ENCODE measurements at regions not wholly inside any gene's neighbourhood (a gene's known extent, or its start where the extent isn't known, plus 50 kb on each side); places are given as distances from the start of the nearest gene placed in this dataset.
"Not testable (repeated sequence)": the region's sequence is repeated elsewhere in the genome, so short reads cannot be mapped to it uniquely, and the experiment has no call there.

DNA sequence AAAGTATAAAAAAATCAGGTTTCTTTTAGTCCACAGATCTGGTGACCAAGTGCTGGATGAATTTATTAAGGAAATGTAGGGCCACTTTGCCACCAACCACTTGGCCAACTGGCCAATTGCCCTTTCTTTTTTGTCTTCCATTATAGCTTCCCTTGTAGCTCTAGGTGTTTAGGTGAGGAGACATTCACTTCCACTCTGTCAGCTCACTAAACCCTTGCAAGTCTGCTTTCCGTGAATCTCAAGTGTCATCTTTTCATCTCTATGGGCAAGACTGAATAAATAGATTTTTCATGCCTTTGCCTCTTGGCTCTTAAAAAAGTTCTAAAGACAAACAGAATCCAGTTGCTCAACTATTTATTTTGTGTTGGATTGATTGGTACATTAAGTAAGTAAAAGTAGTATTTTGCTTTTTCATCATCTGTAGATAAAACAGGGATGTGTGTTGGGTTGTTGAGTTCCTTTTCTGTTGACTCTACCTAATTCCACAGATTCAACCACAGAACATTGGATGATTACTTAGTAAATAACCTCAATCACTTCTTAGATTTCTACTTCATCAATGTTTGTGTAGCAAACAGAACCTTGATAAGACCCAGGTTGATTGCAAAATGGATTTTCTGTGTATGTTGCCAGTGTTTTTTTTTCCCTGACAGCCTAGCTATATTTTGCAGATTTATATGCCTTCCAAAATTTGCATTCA is 68.1 kb upstream of the GRXCR1 start:
- no peak for DNase-seq

DNA sequence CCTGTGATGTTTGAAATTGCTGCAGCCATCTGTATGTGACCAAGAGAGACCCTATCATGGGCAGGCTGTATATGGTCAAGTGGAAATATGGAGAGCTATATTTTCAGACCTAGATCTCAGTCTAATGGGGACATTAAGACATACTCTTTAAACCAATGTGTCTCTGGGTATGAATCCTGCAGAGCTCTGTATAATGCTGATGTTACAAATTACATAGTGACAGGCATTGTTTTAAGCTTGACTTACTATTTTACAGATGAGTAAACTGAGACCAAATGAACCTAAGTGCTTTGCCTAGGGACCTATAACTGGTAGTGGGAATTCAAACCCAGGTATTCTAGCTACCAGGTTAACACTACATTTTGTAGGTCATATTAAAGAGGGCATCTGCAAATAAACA is 71.3 kb upstream of the GRXCR1 start:
- no peak for DNase-seq

DNA sequence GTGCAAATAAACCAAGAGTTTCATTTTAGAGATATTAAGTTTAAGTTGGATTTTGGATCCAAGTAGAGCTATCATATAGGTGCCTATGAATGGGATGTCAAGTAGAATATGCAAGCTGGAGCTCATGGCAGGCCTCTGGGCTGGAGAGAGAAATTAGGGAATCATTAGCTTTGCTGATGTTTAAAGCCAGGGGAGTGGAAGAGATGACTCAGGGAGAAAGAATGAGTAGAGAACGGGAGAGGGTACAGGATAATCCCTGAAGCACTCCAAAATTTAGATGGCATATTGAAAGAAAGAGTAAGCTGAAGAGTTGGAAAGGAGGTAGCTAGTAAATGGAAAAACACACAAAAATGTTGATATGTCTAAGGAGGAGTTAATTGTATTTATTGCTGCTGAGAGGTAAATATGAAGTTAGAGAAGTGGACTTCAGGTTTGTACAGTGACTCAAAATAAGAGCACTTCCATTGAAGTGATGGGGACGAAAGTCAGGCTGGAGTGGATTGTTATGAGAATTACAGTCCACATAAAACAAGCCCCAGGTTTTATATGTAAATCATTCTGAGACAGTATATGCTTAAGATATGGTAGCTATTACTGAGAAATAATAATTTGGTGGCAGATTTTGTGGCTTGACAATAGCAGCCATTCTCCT is 72.5 kb upstream of the GRXCR1 start:
- no peak for DNase-seq

DNA sequence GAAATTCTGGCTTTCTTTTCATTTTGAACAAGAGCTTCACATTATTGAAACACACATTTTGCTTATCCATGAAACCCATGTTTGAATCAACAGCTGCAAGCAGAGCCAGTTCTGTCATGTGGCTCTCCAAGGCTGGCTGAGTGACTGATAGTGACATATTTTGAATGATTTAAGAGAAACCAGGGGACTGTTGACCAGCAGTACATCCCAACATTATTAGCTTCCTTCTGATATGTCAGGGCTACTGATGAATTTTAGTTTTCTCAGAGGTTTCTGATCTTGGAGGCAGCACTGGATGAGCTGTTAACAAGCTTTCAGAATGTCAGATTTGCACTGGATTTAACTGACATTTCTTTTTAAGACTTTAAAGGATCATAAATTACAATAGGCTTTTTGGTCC is 74.6 kb upstream of the GRXCR1 start:
- no peak for DNase-seq

DNA sequence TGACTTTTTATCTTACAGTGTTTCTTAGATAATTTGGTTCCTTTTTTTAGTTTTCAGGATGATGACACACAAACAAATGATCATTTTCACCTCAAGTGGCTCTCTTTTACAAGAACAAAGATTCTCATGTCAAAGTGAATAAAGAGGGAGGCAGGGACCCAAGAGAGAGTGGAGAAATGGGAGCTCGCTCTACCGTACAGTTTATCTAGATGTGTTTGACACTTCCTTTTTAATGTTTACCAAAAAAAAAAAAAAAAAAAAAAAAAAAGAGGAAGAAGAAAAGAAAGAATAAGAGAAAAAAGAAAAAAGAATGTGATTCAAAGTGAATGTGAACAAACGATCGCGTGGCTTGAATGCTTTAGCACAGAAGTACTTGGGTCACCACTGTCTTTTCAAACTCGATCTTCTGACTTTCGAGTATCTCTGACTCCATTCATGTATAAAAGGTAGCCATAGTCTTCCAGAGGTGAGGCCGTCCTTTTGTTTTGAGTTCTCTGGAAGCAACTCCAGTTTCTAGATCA is 75.6 kb upstream of the GRXCR1 start:
- DNase-seq, result no peak

DNA sequence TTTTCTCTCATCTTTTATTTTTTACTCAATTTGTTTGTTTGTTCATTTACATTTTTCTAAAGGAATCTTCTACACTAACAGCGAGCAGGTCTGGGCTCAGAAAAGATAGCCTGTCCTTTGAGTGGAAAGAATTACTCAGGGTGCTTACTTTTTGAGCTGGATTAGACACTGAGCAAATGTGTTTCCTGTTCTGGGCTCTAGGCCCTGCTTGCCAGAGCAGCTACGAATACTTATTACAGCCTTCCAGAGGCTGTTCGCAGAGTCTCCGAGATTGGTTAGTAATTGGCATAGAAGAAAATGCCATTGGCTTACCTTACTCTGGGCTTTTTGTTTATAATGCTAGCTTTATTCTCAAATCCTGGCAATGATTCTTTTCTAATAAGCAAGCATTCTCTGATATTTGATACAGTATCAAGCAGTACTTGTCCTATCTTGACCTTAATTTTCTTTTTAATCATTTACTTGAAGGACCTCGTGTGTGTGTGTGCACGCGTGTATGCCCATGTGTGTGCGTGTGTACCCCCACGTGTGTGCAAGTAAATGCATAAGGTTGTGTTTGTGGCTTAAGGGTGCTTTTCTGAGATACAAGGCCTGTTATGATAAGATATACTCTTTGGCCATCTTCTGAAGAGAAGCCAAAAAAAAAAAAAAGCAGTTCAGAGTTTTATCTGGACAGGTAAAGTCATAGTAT is 76.2 kb upstream of the GRXCR1 start:
- DNase-seq, result no peak

DNA sequence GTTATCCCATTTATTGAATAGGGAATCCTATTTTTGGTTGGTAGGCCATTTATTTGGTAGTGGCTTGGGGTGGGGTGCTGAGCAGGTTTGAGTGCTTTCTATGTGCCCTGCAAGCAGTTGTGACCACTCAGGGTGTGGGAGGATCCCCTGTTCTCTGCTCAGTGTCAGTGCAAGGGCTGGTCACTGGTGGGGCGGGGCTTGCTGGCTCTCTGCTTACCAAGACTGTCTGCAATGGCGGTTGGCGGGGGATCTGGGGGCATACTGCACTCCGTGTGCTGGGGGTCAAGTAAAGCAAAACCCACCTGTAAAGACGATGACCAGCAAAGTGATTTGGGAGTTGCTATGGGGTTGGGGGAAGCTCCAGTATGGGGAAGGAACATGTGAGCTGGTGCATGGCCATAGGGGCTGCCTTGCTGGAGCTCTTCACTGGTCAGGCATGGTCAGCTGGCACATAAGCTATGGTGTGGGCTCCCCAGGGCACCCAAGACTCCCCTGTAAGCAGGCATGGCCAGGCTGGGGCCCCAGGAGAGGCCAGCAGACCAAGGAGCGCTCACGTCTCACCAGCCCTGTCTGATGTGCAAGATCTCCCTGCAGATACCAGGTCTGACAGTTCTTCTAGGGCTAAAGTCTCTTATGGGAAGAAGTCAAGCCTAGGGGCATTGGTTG is 83.0 kb upstream of the GRXCR1 start:
- DNase-seq, result no peak

DNA sequence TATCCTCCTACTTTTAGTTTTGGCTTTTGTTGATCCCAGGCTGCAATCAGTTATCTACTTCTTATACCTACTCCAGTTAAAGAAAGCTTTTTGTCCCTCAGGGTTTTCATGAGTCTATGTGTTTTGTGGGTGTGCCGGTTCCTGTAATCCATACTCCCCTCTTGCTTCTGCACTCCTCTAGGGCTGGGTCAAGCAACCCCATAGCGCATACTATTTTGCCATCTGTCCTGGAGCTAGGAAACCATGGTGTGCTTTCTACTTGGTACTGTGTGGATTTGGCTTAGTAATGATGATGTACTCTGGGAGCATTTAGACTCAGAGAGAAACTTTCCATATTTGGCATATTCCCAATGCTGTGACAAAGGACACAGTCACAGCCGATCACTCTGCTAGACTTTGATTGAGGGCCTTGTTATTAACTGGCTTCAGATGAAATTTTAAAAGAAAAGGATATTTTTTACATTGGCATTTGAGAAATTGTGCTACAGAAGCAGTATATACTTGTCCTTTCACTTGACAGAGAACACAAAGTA is 86.1 kb upstream of the GRXCR1 start:
- no peak for DNase-seq

DNA sequence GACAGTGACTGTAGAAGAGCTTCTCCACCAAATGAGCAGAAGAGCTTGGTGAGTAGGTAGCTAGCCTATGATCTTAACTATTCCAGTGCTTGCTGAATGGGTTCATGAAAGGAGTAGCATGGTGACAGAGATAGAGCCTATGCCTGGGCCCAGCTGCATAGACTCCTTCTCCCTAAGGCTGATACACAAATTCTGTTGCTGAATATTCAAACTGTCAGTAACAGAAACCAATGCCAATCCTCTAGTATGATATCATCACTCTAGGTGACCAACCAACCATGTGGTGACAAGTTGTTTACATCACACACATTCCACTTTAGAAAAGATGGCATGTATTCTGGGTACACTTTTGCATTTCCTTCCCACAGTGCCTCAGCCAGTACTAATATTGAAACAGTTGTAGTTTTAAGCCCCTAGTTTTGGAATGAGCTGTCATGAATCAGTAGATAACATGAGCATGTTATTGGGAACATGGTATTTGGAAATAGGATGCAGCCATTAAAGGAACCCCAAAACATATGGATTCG is 103.4 kb upstream of the GRXCR1 start:
- no peak for DNase-seq

DNA sequence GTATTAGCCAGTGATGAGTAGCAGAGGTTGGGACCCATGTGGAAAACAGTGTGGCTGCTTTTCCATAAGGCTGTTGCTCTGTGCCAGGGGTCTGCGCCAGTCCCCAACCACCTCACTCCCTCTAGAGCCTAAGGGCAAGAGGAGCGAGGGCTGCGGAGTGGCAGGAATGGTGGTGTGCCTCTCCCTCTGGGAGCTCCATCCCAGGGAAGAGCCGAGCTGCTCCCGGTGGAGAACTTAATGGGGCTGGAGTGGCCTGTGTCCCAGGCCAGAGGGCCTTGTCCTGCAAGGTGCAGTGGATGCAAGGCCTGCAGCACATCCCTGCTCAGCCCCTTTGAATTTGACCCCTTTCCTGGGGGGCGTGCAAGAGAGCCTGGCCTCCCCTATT is 105.4 kb upstream of the GRXCR1 start:
- no peak for DNase-seq

DNA sequence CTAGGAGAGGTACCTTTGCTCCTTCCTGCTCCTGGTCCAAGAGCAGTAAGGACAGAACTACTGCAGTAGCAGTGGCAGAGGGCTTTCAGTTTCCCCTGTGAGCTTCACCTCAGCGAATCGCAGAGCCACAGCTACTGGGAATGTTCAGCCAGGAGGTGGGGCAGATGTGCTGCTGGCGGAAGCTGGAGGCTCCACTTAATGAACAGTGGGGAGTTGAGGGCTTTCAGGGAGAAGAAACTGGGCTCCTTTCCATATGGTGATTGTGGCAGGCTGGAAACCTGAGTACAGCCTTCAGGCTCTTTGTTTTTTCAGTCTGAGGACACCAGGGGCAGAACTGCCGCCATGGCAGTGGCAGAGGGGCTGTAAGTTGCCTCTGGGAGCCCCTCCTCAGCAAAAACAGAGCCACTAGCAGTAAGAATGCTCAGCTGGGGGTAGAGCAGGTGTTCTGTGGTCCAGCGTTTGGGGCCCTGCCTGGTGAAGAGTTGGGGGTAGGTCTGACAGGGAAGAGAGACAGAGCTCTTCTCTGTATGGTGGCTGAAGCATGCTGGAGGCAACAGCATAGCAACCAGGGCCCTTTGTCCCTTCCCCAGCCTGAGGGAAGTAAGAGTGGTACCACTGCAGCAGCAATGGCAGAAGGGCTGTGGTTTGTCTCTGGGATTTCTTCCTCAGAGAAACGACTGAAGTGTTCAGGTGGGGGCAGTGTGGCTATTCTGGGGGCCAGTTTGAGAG is 106.0 kb upstream of the GRXCR1 start:
- peak; percentile 52 for DNase-seq

DNA sequence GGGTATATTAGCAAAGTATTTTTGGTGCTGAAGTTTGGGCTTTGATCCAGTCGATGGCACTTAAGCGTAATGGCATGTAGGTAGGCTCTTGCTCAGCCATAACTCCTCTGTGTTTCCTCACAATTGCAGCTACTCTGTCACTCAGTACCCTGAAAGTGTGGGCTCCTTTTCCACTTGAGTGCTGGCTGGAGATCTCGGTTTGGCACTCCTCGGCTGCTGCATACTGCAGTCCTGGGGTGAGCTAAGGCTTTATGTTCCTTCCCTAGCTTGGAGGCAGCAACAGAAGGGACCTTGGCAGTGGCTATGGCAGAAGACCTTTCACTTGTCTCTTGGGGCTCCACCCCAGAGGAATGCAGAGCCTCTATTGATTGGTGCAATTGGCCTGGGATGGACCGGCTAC is 106.7 kb upstream of the GRXCR1 start:
- DNase-seq, result no peak

DNA sequence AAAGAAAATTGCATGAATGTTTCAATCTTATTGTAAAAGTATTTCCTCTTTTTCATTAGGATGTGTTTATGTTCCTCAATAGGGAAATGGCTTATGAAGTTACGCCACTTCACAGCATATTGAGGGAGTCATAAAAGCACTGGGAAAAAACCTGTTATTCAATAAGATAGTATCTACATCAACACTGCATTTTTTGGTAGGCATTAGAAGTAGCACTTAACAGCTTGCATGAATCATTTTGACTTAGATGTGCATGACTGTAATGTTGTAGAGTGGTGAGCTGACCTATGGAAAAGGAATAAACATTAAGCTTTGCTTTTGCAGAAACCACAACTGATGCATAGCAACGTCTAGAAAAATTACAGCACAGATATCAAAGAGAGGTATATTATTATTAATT is 111.2 kb upstream of the GRXCR1 start:
- DNase-seq, result no peak

DNA sequence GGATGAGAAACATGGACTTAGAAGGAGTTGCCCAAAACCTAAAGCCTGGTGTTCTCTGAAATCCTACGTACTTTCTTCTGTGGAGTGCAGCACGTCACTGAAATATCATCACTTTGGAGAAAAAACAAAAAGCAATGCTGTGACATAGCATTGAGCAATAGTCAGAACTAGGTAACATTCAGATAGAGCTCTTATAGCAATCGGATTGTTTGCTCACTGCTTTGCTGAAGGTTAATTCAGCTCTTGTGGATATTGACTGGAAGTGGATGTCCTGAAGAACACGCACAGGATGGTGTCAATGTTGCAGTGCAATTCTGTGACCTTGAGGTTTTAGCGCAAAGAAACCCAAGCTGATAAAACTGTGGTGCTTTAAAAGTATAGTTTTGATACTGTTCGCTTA is 114.2 kb upstream of the GRXCR1 start:
- no peak for DNase-seq

DNA sequence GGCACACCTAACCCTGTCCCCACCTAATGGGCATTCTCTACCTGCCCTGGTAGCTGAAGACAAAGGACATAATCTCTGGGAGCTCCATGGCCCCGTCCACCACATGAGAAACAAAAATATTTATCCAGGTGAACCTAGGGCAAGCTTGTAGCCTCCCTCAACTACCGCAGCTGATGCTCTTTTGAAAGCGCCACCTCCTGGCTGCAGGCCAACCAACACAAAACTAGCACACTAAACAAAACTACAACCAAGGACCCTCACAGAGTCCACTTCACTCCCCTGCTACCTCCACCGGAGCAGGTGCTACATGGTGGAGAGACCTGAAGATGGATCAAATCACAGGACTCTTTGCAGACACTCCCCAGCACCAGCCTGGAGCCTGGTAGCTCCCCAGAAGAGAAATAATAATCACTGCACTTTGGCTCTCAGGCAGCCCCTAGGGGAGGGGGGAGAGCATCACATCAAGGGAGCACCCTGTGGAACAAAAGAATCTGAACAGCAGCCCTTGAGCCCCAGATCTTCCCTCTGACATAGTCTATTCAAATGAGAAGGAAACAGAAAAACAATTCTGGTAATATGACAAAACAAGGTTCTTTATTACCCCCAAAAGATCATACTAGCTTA is 111.3 kb upstream of the ATP8A1 start:
- peak; percentile 55 for DNase-seq

DNA sequence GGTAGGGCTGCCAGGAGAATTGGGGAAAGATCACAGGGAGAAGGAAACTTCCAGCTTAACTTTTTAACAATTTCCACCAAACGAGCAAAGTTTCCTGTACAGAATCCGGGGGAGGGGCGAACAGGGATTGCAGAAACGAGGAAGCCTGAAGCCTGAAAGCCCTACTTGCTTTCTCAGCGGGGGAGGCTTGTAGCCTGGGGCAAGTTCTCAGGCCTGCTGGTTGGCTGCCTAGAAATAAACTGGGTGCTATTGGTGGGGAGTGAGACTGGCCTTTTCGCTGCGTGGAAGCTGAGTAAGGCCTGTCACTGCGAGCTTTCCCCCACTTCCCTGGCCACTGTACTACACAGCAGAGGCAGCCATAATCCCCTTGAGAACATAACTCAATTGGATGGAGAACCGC is 110.8 kb upstream of the ATP8A1 start:
- DNase-seq, result peak; percentile 65

DNA sequence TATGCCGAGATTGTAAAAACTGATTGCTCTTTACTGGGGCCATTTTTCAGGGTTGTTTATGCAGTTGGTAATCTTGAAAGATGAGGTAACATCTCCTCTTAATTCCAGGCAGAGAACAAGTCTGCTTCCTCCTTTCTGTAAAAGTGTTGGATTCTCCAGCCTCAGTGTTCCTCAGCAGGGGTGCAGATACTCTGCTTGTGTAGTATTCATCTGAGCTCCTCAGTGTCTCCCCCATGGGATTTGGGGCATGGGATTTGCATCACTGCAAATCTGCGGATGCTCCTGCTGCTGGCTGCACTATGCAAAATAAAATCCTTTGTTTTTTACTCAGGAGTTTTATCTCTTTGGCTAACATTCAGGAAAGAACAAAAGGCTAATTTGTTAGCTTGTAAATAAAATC is 104.9 kb upstream of the ATP8A1 start:
- DNase-seq, result no peak

DNA sequence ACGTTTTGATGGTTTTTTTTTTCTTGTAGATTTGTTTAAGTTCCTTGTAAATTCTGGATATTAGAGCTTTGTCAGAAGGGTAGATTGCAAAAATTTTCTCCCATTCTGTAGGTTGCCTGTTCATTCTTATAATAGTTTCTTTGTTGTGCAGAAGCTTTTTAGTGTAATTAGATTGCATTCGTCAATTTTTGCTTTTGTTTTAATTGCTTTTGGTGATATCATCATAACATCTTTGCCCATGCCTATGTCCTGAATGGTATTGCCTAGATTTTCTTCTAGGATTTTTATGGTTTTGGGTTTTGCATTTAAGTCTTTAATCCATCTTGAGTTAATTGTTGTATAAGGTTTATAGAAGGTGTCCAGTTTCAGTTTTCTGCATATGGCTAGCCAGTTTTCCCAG is 98.1 kb upstream of the ATP8A1 start:
- DNase-seq, result not testable (repeated sequence)

DNA sequence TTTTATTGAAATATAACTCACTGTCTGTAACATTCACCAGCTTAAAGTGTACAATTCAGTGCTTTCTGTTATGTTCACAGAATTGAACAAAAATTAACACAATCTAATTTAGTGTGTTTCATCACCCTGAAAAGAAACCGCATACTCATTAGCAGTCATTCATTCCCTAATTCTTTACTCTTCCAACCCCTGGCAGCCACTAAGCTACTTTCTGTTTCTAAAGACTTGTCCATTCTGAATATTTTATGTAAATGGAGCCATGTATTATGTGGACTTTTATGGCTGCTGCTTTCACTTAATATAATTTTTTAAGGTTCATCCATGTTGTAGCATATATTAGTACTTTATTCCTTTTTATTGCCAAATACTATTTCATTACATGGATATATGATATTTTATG is 94.7 kb upstream of the ATP8A1 start:
- no peak for DNase-seq

DNA sequence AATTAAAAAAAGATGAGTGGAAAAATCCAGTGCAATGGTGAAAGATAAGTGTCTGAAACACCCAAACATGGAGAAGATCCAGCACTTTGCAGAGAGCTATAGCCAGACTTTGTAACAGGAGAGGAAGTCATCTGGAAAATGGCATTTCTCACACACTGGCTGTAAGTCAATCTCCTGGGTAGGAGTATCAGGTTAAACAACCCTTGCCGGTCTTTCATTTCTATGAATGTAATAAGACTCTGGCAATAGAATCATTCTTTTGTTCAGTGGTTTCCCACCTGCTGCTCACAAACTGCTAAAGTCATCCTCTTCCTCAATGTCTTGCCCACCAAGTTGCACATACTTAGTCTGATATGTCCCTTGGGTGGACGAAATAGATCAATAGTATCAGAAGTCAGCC is 94.0 kb upstream of the ATP8A1 start:
- DNase-seq, result no peak

DNA sequence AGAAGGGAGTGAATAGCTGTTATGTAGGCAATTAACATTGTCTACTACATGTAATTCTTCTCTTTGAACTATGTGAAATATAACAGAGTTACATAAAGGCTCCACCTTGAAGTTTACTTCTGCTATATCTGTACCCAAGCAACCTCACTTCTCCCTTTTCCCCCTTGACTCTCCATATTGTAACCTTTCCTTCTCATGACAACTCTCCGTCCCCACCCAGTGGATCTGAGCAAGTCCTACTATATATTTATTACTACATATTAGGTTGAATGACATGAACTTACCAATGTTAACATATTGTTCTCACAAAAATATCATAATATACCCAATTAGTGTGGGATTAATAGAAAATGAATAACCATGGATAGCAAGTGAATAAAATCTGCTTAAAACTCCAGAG is 93.2 kb upstream of the ATP8A1 start:
- DNase-seq, result no peak

DNA sequence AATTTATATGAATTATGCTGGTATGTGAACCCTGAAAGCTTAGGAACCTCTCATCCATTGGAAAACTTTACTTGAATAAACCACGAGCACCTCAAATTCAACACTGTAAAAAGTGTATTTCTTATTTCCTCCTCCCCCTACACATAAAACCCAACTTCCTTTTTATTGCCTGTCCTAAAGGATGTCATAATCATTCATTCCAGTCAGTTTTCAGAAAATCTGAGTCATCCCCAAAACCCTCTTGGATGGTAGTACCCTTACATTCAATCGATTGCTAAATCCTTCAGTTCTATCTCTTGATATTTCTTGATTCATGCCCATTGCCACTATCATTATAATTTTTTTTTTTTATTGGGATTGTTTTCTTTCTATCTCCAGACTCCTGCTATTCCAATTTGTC is 91.1 kb upstream of the ATP8A1 start:
- DNase-seq, result no peak
